ENCODE measurements at regions not wholly inside any gene's neighbourhood (a gene's known extent, or its start where the extent isn't known, plus 50 kb on each side); places are given as distances from the start of the nearest gene placed in this dataset.

- ATAC-seq, result no peak
- ChIA-PET CTCF (no interaction called here), POLR2A (ENCODE audit: unreplicated experiment) (no interaction called here)
- no TSS peak for BruUV-seq (replicated peaks)
- intact Hi-C loops (cut with micrococcal nuclease), result no loop called here
- no peaks in the 10 kb centered on the region for H3K9me2 ChIP-seq (replicated peaks; ENCODE audit: low read length)
- H3K4me1 ChIP-seq (ENCODE audit: insufficient read depth, low read length), result peaks cover 5% of the 10 kb centered on the region; the same call in 1 of the 2 replicates
- no peak overlapping the region for H3K4me3 ChIP-seq (ENCODE audit: low read length)
- no peaks in the 10 kb centered on the region for H3K79me2 ChIP-seq (ENCODE audit: low read length)
- no peak overlapping the region for H3K9ac ChIP-seq (ENCODE audit: low read length)
- no peak overlapping the region for H2AFZ ChIP-seq (ENCODE audit: low read length)
- no peak for DNase-seq
- H3K4me2 ChIP-seq (ENCODE audit: low read length), result no peak overlapping the region
- H3K9me3 ChIP-seq (ENCODE audit: low read length), result no peaks in the 10 kb centered on the region
- no peaks in the 10 kb centered on the region for H3K27me3 ChIP-seq (ENCODE audit: low read length)
- TF ChIP-seq CTCF (conservative IDR thresholded peaks at IDR 0.05; ENCODE audit: low read depth, low read length) (no peak), EZH2phosphoT487 (IDR thresholded peaks at IDR 0.05; ENCODE audit: borderline replicate concordance, low read length) (no peak), EZH2 (IDR thresholded peaks at IDR 0.05; ENCODE audit: low read length, unreplicated experiment) (no peak)
- H3K36me3 ChIP-seq (ENCODE audit: low read depth, low read length), result no peaks in the 10 kb centered on the region
- H3K27ac ChIP-seq (ENCODE audit: low read length), result no peak overlapping the region
- H4K20me1 ChIP-seq (ENCODE audit: low read length), result no peaks in the 10 kb centered on the region
- no peaks in the 10 kb centered on the region for H3F3A ChIP-seq (ENCODE audit: low read length, unreplicated experiment)
These were observed 333.1 kb downstream of the BRD1 start for GRCh38 chr22:49494555-49494954.

GRCh38 chr22:49492741-49493251 lies 334.9 kb downstream of the BRD1 start:
- intact Hi-C loops (cut with micrococcal nuclease), result no loop called here
- Histone ChIP-seq H4K20me1 (ENCODE audit: low read length) (no peaks in the 10 kb centered on the region), H3K9ac (ENCODE audit: low read length) (no peak overlapping the region), H3K79me2 (ENCODE audit: low read length) (no peaks in the 10 kb centered on the region), H2AFZ (ENCODE audit: low read length) (no peak overlapping the region), H3K9me2 (replicated peaks; ENCODE audit: low read length) (no peaks in the 10 kb centered on the region), H3K4me1 (ENCODE audit: insufficient read depth, low read length) (peaks cover 14% of the 10 kb centered on the region), H3K27ac (ENCODE audit: low read length) (no peak overlapping the region), H3K27me3 (ENCODE audit: low read length) (no peaks in the 10 kb centered on the region), H3F3A (ENCODE audit: low read length, unreplicated experiment) (no peaks in the 10 kb centered on the region), H3K4me2 (ENCODE audit: low read length) (no peak overlapping the region), H3K4me3 (ENCODE audit: low read length) (no peak overlapping the region), H3K9me3 (ENCODE audit: low read length) (no peaks in the 10 kb centered on the region), H3K36me3 (ENCODE audit: low read depth, low read length) (no peaks in the 10 kb centered on the region)
- ChIA-PET CTCF (no interaction called here), POLR2A (ENCODE audit: unreplicated experiment) (no interaction called here)
- DNase-seq (no peak), ATAC-seq (no peak)
- TF ChIP-seq EZH2phosphoT487 (IDR thresholded peaks at IDR 0.05; ENCODE audit: borderline replicate concordance, low read length) (no peak), CTCF (conservative IDR thresholded peaks at IDR 0.05; ENCODE audit: low read depth, low read length) (no peak), EZH2 (IDR thresholded peaks at IDR 0.05; ENCODE audit: low read length, unreplicated experiment) (no peak)
- no TSS peak for BruUV-seq (replicated peaks)

DNA sequence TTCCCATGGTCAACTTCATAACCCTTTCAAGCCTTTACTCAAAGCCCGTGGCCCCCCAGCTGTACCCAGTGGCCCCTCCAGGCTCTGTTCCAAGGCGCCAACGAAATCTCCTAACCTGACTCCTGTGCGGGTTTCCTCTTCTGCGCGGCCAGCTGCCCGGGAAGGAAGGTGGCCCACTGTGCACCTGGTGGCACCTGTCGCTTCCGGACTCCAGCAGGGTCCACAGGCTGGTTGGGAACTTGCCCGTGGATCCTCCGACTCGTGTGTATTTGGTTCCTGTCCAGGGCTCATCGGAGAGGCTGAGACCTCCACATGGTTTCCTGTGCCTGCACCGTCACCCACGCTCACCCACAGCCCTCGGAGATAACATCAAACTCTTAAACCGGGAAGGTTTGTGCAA lies 335.4 kb downstream of the BRD1 start:
- H3K79me2 ChIP-seq (ENCODE audit: low read length), result no peaks in the 10 kb centered on the region
- no peak overlapping the region for H2AFZ ChIP-seq (ENCODE audit: low read length)
- no peaks in the 10 kb centered on the region for H4K20me1 ChIP-seq (ENCODE audit: low read length)
- no peaks in the 10 kb centered on the region for H3K27me3 ChIP-seq (ENCODE audit: low read length)
- no peaks in the 10 kb centered on the region for H3F3A ChIP-seq (ENCODE audit: low read length, unreplicated experiment)
- no peaks in the 10 kb centered on the region for H3K9me3 ChIP-seq (ENCODE audit: low read length)
- CTCF ChIA-PET, result no interaction called here
- peaks cover 15% of the 10 kb centered on the region for H3K4me1 ChIP-seq (ENCODE audit: insufficient read depth, low read length)
- no peaks in the 10 kb centered on the region for H3K9me2 ChIP-seq (replicated peaks; ENCODE audit: low read length)
- DNase-seq (no peak), ATAC-seq (no peak)
- no peaks in the 10 kb centered on the region for H3K36me3 ChIP-seq (ENCODE audit: low read depth, low read length)
- H3K27ac ChIP-seq (ENCODE audit: low read length), result no peak overlapping the region
- BruUV-seq (replicated peaks), result no TSS peak
- no peak overlapping the region for H3K4me3 ChIP-seq (ENCODE audit: low read length)
- H3K9ac ChIP-seq (ENCODE audit: low read length), result no peak overlapping the region
- H3K4me2 ChIP-seq (ENCODE audit: low read length), result no peak overlapping the region
- intact Hi-C loops (cut with micrococcal nuclease), result no loop called here
- TF ChIP-seq EZH2 (IDR thresholded peaks at IDR 0.05; ENCODE audit: low read length, unreplicated experiment), result no peak
- TF ChIP-seq EZH2phosphoT487 (IDR thresholded peaks at IDR 0.05; ENCODE audit: borderline replicate concordance, low read length), result no peak
- no peak for TF ChIP-seq CTCF (conservative IDR thresholded peaks at IDR 0.05; ENCODE audit: low read depth, low read length)
- POLR2A ChIA-PET (ENCODE audit: unreplicated experiment), result no interaction called here

Measured in PC-3 (cell line).